SK-N-SH treated with all-trans-retinoic acid at 6 μM for 48 hours (cell line): ENCODE measurements at regions not wholly inside any gene's neighbourhood (a gene's known extent, or its start where the extent isn't known, plus 50 kb on each side); places are given as distances from the start of the nearest gene placed in this dataset.

ENCODE experiments used
- BACH2 ChIP-seq: fragments of 250-450 bp; sonication (Bioruptor Pico); IDR thresholded peaks from 2 replicates; pipeline ENCODE4 v1.9.0; 2021; ENCODE audit warnings: mild to moderate bottlenecking, borderline replicate concordance
- CSRNP3 ChIP-seq: fragments of 250-450 bp; sonication (Bioruptor Pico); IDR thresholded peaks from 2 replicates; pipeline ENCODE4 v1.5.1; 2021; ENCODE audit warnings: mild to moderate bottlenecking, moderate library complexity
- ZFP3 ChIP-seq: fragments of 250-450 bp; sonication (Bioruptor Pico); IDR thresholded peaks from 2 replicates; pipeline ENCODE4 v1.5.0; 2020; ENCODE audit warnings: mild to moderate bottlenecking, moderate library complexity

- no peak for TF ChIP-seq CSRNP3
- TF ChIP-seq BACH2 (CRISPR knock-in tag): no peak
- TF ChIP-seq ZFP3 (CRISPR knock-in tag): no peak
Measured at GRCh38 chr15:69816522-69816921, 281.2 kb downstream of the TLE3 start.
